ENCODE measurements at regions not wholly inside any gene's neighbourhood (a gene's known extent, or its start where the extent isn't known, plus 50 kb on each side); places are given as distances from the start of the nearest gene placed in this dataset.

- in situ Hi-C loops (cut with MboI; ENCODE audit: low pct_unique_long_range_greater_than_20kb, low sequenced_read_pairs, unreplicated experiment) = no loop called here
- no peak for DNase-seq (ENCODE audit: low spot score)
- no peak for TF ChIP-seq CTCF (IDR thresholded peaks at IDR 0.05; ENCODE audit: extremely low read depth, insufficient read depth, missing control alignments)
Observed at GRCh38 chr11:115775846-115776245, 271.6 kb upstream of the CADM1 start.

GRCh38 chr11:115774756-115775155 is 270.5 kb upstream of the CADM1 start:
- DNase-seq (ENCODE audit: low spot score) = no peak
- in situ Hi-C loops (cut with MboI; ENCODE audit: low pct_unique_long_range_greater_than_20kb, low sequenced_read_pairs, unreplicated experiment) = no loop called here
- no peak for TF ChIP-seq CTCF (IDR thresholded peaks at IDR 0.05; ENCODE audit: extremely low read depth, insufficient read depth, missing control alignments)

- DNase-seq (ENCODE audit: low spot score) = no peak
- no peak for TF ChIP-seq CTCF (IDR thresholded peaks at IDR 0.05; ENCODE audit: extremely low read depth, insufficient read depth, missing control alignments)
- in situ Hi-C loops (cut with MboI; ENCODE audit: low pct_unique_long_range_greater_than_20kb, low sequenced_read_pairs, unreplicated experiment) = no loop called here
Observed at GRCh38 chr11:115769891-115770290, 265.7 kb upstream of the CADM1 start.

GRCh38 chr11:115767883-115768282 is 263.7 kb upstream of the CADM1 start:
- in situ Hi-C loops (cut with MboI; ENCODE audit: low pct_unique_long_range_greater_than_20kb, low sequenced_read_pairs, unreplicated experiment) = no loop called here
- no peak for DNase-seq (ENCODE audit: low spot score)
- no peak for TF ChIP-seq CTCF (IDR thresholded peaks at IDR 0.05; ENCODE audit: extremely low read depth, insufficient read depth, missing control alignments)

GRCh38 chr11:115767047-115767802 is 263.0 kb upstream of the CADM1 start:
- no peak for DNase-seq (ENCODE audit: low spot score)
- in situ Hi-C loops (cut with MboI; ENCODE audit: low pct_unique_long_range_greater_than_20kb, low sequenced_read_pairs, unreplicated experiment) = no loop called here
- no peak for TF ChIP-seq CTCF (IDR thresholded peaks at IDR 0.05; ENCODE audit: extremely low read depth, insufficient read depth, missing control alignments)

- TF ChIP-seq CTCF (IDR thresholded peaks at IDR 0.05; ENCODE audit: extremely low read depth, insufficient read depth, missing control alignments) = no peak
- in situ Hi-C loops (cut with MboI; ENCODE audit: low pct_unique_long_range_greater_than_20kb, low sequenced_read_pairs, unreplicated experiment) = no loop called here
- DNase-seq (ENCODE audit: low spot score) = no peak
Observed at GRCh38 chr11:115766561-115766960, 262.3 kb upstream of the CADM1 start.

All from GM13977 (cell line).